Esophagus squamous epithelium (tissue), 4 donors: ENCODE measurements at regions not wholly inside any gene's neighbourhood (a gene's known extent, or its start where the extent isn't known, plus 50 kb on each side); places are given as distances from the start of the nearest gene placed in this dataset.

Source experiments
- POLR2A ChIP-seq, 4 donors: fragments of 450-650 bp; IDR thresholded peaks; one replicate each; pipeline ENCODE4 v1.6.1; 2017; ENCODE audit warnings: antibody characterized with exemption in 4 of 4, mild to moderate bottlenecking in 4 of 4, moderate library complexity in 3 of 4
- TF ChIP-seq, protein P1 (sequence below), 6 experiments: fragments of 450-650 bp in 4 of 6; fragments of 200-600 bp in 2 of 6; sonication (generic) in 2 of 6; IDR thresholded peaks; one replicate each; pipeline ENCODE4 v1.5.1; 2016 to 2019; ENCODE audit warnings: antibody characterized with exemption in 6 of 6, mild to moderate bottlenecking in 4 of 6, moderate library complexity in 4 of 6

GRCh38 chr2:106280722-106281446, 86.8 kb upstream of the UXS1 start:
- TF ChIP-seq, protein P1, sequence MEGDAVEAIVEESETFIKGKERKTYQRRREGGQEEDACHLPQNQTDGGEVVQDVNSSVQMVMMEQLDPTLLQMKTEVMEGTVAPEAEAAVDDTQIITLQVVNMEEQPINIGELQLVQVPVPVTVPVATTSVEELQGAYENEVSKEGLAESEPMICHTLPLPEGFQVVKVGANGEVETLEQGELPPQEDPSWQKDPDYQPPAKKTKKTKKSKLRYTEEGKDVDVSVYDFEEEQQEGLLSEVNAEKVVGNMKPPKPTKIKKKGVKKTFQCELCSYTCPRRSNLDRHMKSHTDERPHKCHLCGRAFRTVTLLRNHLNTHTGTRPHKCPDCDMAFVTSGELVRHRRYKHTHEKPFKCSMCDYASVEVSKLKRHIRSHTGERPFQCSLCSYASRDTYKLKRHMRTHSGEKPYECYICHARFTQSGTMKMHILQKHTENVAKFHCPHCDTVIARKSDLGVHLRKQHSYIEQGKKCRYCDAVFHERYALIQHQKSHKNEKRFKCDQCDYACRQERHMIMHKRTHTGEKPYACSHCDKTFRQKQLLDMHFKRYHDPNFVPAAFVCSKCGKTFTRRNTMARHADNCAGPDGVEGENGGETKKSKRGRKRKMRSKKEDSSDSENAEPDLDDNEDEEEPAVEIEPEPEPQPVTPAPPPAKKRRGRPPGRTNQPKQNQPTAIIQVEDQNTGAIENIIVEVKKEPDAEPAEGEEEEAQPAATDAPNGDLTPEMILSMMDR (IDR thresholded peaks at IDR 0.05), result no peak
- TF ChIP-seq POLR2A (IDR thresholded peaks at IDR 0.05), result no peak
